ENCODE measurements at regions not wholly inside any gene's neighbourhood (a gene's known extent, or its start where the extent isn't known, plus 50 kb on each side); places are given as distances from the start of the nearest gene placed in this dataset.

- H2AFZ ChIP-seq = no peak overlapping the region
- H3K4me1 Mint-ChIP-seq = peaks cover 7% of the 10 kb centered on the region
- ATAC-seq (no peak), DNase-seq (ENCODE audit: low spot score) (no peak)
- no peaks in the 10 kb centered on the region for H4K20me1 ChIP-seq (replicated peaks; ENCODE audit: insufficient read depth)
- no peaks in the 10 kb centered on the region for H3K36me3 ChIP-seq (ENCODE audit: insufficient read depth)
- H3K27ac ChIP-seq (ENCODE audit: low read depth) = no peak overlapping the region
- H3K9me3 Mint-ChIP-seq = no peaks in the 10 kb centered on the region
- H3K27me3 Mint-ChIP-seq (ENCODE audit: insufficient read depth, low read depth, poor library complexity) = no peaks in the 10 kb centered on the region
- H3K36me3 Mint-ChIP-seq (ENCODE audit: low read depth) = no peaks in the 10 kb centered on the region
- H3K79me2 ChIP-seq (replicated peaks; ENCODE audit: insufficient read depth) = no peaks in the 10 kb centered on the region
- no peaks in the 10 kb centered on the region for H3K9me2 ChIP-seq (ENCODE audit: insufficient read depth)
- no peaks in the 10 kb centered on the region for H3F3A ChIP-seq (replicated peaks; ENCODE audit: low read depth)
- no peaks in the 10 kb centered on the region for H3K4me1 ChIP-seq (ENCODE audit: insufficient read depth)
- no peaks in the 10 kb centered on the region for H3K27me3 ChIP-seq (ENCODE audit: insufficient read depth)
- H3K4me2 ChIP-seq = no peak overlapping the region
- H3K4me3 Mint-ChIP-seq = no peak overlapping the region
- no peak overlapping the region for H3K4me3 ChIP-seq
- H3K27ac Mint-ChIP-seq = no peak overlapping the region
- TF ChIP-seq EZH2phosphoT487 (IDR thresholded peaks at IDR 0.05; ENCODE audit: unreplicated experiment) (no peak), ZNF331 (CRISPR knock-in tag; IDR thresholded peaks at IDR 0.05; ENCODE audit: low read depth) (no peak), NANOG (IDR thresholded peaks at IDR 0.05; ENCODE audit: borderline replicate concordance) (no peak)
Measured at GRCh38 chr20:23244916-23245552, 105.6 kb upstream of the NXT1 start.

- H3K4me3 Mint-ChIP-seq = no peak overlapping the region
- DNase-seq (ENCODE audit: low spot score) (no peak), ATAC-seq (no peak)
- Histone ChIP-seq H4K20me1 (replicated peaks; ENCODE audit: insufficient read depth) (no peaks in the 10 kb centered on the region), H3F3A (replicated peaks; ENCODE audit: low read depth) (no peaks in the 10 kb centered on the region), H3K27me3 (ENCODE audit: insufficient read depth) (no peaks in the 10 kb centered on the region), H3K27ac (ENCODE audit: low read depth) (no peak overlapping the region), H3K4me2 (no peak overlapping the region), H3K9me2 (ENCODE audit: insufficient read depth) (no peaks in the 10 kb centered on the region), H3K4me1 (ENCODE audit: insufficient read depth) (no peaks in the 10 kb centered on the region), H3K4me3 (no peak overlapping the region), H3K79me2 (replicated peaks; ENCODE audit: insufficient read depth) (no peaks in the 10 kb centered on the region), H2AFZ (no peak overlapping the region), H3K36me3 (ENCODE audit: insufficient read depth) (no peaks in the 10 kb centered on the region)
- no peak overlapping the region for H3K27ac Mint-ChIP-seq
- H3K27me3 Mint-ChIP-seq (ENCODE audit: insufficient read depth, low read depth, poor library complexity) = no peaks in the 10 kb centered on the region
- H3K4me1 Mint-ChIP-seq = peaks cover under 1% of the 10 kb centered on the region
- no peaks in the 10 kb centered on the region for H3K36me3 Mint-ChIP-seq (ENCODE audit: low read depth)
- H3K9me3 Mint-ChIP-seq = peaks cover 1% of the 10 kb centered on the region; the same call in 1 of the 3 replicates
- TF ChIP-seq REST (IDR thresholded peaks at IDR 0.05; ENCODE audit: unreplicated experiment) (no peak), CTCF (conservative IDR thresholded peaks at IDR 0.05; ENCODE audit: low read depth in 2 of 2) (no peak), NANOG (IDR thresholded peaks at IDR 0.05; ENCODE audit: borderline replicate concordance) (no peak), CREB1 (CRISPR knock-in tag; IDR thresholded peaks at IDR 0.05; ENCODE audit: low read depth) (no peak), ZNF462 (CRISPR knock-in tag; IDR thresholded peaks at IDR 0.05) (no peak), STAT1 (IDR thresholded peaks at IDR 0.05; ENCODE audit: unreplicated experiment) (no peak), EZH2 (IDR thresholded peaks at IDR 0.05; ENCODE audit: low read depth, unreplicated experiment) (no peak)
Measured at GRCh38 chr20:23244156-23244915, 106.3 kb upstream of the NXT1 start.
